MM.1S (cell line): ENCODE measurements at regions not wholly inside any gene's neighbourhood (a gene's known extent, or its start where the extent isn't known, plus 50 kb on each side); places are given as distances from the start of the nearest gene placed in this dataset.

Experiments
- EZH2 ChIP-seq: fragments of 300-600 bp; sonication (generic); optimal IDR thresholded peaks from 2 replicates; pipeline ENCODE3; 2017; ENCODE audit warnings: low read depth, mild to moderate bottlenecking, antibody characterized with exemption, low read length, mixed read lengths
- TF ChIP-seq, protein P1 (sequence below): fragments of 300-600 bp; sonication (generic); IDR thresholded peaks from 2 replicates; pipeline ENCODE4 v1.5.1; 2016; ENCODE audit warnings: antibody characterized with exemption, low read length, mixed read lengths

DNA sequence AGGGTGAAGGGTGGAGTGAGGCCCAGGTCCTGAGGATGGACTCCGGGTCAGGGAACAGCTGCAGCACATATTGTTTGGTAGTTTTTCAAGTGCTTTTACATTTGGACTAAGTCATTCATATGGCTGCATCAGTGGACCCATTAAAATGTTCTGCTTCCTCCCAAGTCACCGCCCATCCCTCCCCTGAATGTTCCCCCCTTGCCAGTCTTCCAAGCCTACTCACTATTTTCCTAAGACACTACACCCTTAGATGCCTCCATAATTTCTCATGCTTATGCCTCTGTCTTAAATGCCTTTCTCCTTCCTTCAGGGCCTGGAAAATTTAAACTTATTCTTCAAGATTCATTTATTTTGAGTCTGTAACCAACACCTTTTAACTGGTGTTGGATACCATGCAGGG, 86.6 kb upstream of the NR4A3 start:
- TF ChIP-seq, protein P1, sequence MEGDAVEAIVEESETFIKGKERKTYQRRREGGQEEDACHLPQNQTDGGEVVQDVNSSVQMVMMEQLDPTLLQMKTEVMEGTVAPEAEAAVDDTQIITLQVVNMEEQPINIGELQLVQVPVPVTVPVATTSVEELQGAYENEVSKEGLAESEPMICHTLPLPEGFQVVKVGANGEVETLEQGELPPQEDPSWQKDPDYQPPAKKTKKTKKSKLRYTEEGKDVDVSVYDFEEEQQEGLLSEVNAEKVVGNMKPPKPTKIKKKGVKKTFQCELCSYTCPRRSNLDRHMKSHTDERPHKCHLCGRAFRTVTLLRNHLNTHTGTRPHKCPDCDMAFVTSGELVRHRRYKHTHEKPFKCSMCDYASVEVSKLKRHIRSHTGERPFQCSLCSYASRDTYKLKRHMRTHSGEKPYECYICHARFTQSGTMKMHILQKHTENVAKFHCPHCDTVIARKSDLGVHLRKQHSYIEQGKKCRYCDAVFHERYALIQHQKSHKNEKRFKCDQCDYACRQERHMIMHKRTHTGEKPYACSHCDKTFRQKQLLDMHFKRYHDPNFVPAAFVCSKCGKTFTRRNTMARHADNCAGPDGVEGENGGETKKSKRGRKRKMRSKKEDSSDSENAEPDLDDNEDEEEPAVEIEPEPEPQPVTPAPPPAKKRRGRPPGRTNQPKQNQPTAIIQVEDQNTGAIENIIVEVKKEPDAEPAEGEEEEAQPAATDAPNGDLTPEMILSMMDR: no peak
- TF ChIP-seq EZH2: no peak
